Activated naive CD4-positive, alpha-beta T cell treated with anti-CD3 and anti-CD28 coated beads, Interleukin-2, amount 10 ng/mL, durations not matched to agents 7 days and 5 days (primary cell): ENCODE measurements at regions not wholly inside any gene's neighbourhood (a gene's known extent, or its start where the extent isn't known, plus 50 kb on each side); places are given as distances from the start of the nearest gene placed in this dataset.

ENCODE experiments used
- CTCF ChIA-PET: fragments of 350-600 bp; sonication (Branson Sonifier 250); formaldehyde crosslinking; loops from one replicate; lab custom pipeline; 2021; ENCODE audit warnings: antibody characterized with exemption; lab: Charles Lee
- DNase-seq: peaks from one replicate; pipeline ENCODE4 v3.0.0-alpha.2; 2020
- H3K27ac Mint-ChIP-seq: one replicate; pipeline ENCODE4 v1.8.0; 2021; ENCODE audit warnings: mild to moderate bottlenecking, moderate library complexity, mixed read lengths
- H3K27me3 Mint-ChIP-seq: one replicate; pipeline ENCODE4 v1.8.0; 2021; ENCODE audit warnings: mild to moderate bottlenecking, mixed read lengths
- H3K36me3 Mint-ChIP-seq: one replicate; pipeline ENCODE4 v1.8.0; 2021; ENCODE audit warnings: mixed read lengths
- H3K4me1 Mint-ChIP-seq: one replicate; pipeline ENCODE4 v1.8.0; 2021; ENCODE audit warnings: mixed read lengths
- H3K4me3 Mint-ChIP-seq: one replicate; pipeline ENCODE4 v1.8.0; 2021; ENCODE audit warnings: mild to moderate bottlenecking, moderate library complexity, mixed read lengths
- H3K9me3 Mint-ChIP-seq: one replicate; pipeline ENCODE4 v1.8.0; 2021; ENCODE audit warnings: mixed read lengths

DNA sequence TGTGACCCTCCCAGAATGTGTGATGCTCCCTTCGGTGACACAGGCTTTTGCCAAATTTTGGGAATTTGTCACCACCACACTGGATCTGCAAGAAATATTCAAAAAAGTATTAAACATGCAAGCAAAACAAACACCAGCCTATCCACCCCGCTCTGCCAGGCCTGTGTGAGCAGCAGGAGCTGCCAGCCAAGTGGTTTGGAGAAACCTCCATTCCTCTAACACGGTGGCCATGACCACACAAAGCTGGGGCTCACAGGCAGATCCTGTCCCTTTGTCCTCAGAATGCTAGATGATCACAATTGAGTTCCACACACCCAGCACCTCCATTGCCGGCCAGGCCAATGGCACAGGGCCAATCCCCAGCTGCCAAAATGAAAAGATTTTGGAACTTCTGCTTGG lies 261.9 kb upstream of the PPP2R2D start:
- no peaks in the 10 kb centered on the region for H3K27me3 Mint-ChIP-seq
- no peaks in the 10 kb centered on the region for H3K36me3 Mint-ChIP-seq
- no peak overlapping the region for H3K4me3 Mint-ChIP-seq
- no peak overlapping the region for H3K27ac Mint-ChIP-seq
- peaks cover 6% of the 10 kb centered on the region for H3K9me3 Mint-ChIP-seq
- no peak for DNase-seq
- CTCF ChIA-PET, result no interaction called here
- no peaks in the 10 kb centered on the region for H3K4me1 Mint-ChIP-seq

DNA sequence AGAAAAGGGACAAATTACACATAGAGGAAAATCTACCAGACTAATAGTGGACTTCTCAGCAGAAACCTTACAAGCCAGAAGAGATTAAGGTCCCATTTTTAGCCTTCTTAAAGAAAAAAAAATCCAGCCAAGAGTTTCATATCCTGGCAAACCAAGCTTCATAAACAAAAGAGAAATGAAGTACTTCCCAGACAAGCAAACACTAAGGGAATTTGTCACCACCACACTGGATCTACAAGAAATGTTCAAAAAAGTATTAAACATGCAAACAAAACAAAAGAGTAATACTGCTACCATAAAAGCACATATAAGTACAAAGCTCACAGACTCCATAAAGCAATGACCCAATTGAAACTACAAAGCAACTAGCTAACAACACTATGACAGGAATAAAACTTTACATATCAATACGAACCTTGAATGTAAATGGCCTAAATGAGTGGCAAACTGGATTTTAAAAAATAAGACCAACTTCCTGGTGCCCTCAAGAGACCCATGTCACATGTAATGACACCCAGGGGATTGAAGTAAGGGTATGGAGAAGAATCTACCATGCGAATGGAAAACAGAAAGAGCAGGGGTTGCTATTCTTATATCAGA lies 260.7 kb upstream of the PPP2R2D start:
- no peak for DNase-seq
- Mint-ChIP-seq H3K4me1 (no peaks in the 10 kb centered on the region), H3K9me3 (peaks cover 9% of the 10 kb centered on the region), H3K27ac (no peak overlapping the region), H3K36me3 (no peaks in the 10 kb centered on the region), H3K4me3 (no peak overlapping the region), H3K27me3 (no peaks in the 10 kb centered on the region)
- CTCF ChIA-PET, result interaction anchor here (0.7 kb wide), 1 partner anchor 44 kb away, joined by 3 read pairs; no protein-coding TSS in a partner anchor

DNA sequence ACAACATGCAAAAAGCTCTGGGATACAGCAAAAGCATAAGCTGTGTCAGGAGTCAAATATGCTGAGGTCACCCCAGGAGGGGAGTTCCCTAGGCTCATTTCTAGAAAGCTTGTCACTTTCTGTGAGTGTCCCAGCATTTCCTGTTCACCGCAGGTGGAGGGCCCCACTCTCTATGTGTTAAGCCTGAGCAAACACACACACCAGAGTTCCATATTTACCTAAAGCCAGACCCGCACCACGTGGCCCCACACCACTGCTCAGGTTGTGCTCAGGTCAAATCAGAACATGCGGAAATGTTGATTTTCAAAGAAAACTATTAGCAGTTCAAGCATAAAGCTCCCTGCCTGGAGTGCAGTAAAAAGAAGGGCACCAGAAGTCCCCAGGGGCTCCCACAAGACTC lies 259.6 kb upstream of the PPP2R2D start:
- H3K9me3 Mint-ChIP-seq, result peaks cover 9% of the 10 kb centered on the region
- H3K36me3 Mint-ChIP-seq, result no peaks in the 10 kb centered on the region
- DNase-seq, result no peak
- H3K27ac Mint-ChIP-seq, result no peak overlapping the region
- no peaks in the 10 kb centered on the region for H3K27me3 Mint-ChIP-seq
- H3K4me3 Mint-ChIP-seq, result no peak overlapping the region
- CTCF ChIA-PET, result no interaction called here
- no peaks in the 10 kb centered on the region for H3K4me1 Mint-ChIP-seq

DNA sequence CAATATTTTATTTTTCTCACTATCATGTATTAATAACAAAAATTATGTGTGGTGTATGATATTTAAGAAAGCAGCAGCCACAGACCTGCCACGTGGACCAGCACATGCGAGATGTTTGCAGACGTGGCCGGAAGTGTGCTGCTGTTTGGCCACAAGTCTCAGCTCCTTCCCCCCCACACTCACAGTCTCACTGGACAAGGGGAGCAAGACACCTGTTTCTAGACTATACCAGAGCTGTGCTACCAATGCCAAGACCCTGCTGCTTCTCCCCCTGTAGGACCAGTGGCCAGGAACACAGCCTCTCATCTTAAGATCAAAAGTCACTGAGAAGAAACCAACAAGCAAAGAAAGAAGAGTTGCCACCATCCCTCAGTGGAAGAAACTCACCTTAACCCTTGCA lies 258.9 kb upstream of the PPP2R2D start:
- DNase-seq, result no peak
- Mint-ChIP-seq H3K27me3 (no peaks in the 10 kb centered on the region), H3K4me1 (no peaks in the 10 kb centered on the region), H3K36me3 (no peaks in the 10 kb centered on the region), H3K9me3 (peaks cover 9% of the 10 kb centered on the region), H3K4me3 (no peak overlapping the region), H3K27ac (no peak overlapping the region)
- CTCF ChIA-PET, result no interaction called here

DNA sequence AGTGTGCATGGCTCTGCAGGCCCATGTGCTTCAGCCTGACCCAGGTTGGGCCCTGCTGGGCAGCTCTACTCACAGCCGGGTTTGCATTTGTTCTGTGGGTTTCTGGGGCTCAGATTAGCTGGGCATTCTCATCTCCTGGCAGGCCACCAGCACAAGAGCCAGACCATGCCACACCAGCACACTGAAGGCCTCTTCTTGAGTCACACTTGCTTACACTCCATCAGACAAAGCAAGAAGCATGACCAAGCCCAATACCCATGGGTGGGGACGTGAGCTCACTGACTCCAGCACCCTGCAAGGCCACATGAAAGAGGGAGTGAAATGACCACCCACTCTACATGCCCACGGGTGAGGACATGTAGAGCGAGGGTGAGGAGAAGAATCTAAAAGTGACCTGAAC lies 257.8 kb upstream of the PPP2R2D start:
- no peaks in the 10 kb centered on the region for H3K4me1 Mint-ChIP-seq
- H3K9me3 Mint-ChIP-seq, result peaks cover 9% of the 10 kb centered on the region
- CTCF ChIA-PET, result no interaction called here
- H3K36me3 Mint-ChIP-seq, result no peaks in the 10 kb centered on the region
- H3K4me3 Mint-ChIP-seq, result no peak overlapping the region
- no peak for DNase-seq
- H3K27ac Mint-ChIP-seq, result no peak overlapping the region
- no peaks in the 10 kb centered on the region for H3K27me3 Mint-ChIP-seq

DNA sequence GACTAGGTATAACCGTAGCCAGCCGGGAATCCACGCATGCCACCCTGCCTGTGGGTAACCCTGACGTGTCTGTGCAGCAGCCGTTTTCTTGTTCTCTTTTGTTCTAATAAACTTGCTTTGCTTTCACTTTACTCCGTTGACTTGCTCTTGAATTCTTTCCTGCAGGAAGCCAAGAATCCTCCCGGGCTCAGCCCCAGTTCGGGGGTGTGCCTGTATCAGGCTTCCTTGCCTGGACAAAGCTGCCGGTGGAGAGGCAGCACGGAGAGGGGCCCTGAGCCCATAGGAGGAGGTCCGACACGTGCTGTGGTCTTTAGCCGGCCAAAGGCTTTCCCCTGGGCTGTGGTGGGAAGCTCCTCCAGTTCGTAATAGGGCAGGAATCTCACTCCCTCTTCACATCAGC lies 256.5 kb upstream of the PPP2R2D start:
- Mint-ChIP-seq H3K4me1 (no peaks in the 10 kb centered on the region), H3K36me3 (no peaks in the 10 kb centered on the region), H3K27me3 (no peaks in the 10 kb centered on the region), H3K27ac (no peak overlapping the region), H3K9me3 (peaks cover 9% of the 10 kb centered on the region), H3K4me3 (no peak overlapping the region)
- DNase-seq, result no peak
- CTCF ChIA-PET, result no interaction called here

DNA sequence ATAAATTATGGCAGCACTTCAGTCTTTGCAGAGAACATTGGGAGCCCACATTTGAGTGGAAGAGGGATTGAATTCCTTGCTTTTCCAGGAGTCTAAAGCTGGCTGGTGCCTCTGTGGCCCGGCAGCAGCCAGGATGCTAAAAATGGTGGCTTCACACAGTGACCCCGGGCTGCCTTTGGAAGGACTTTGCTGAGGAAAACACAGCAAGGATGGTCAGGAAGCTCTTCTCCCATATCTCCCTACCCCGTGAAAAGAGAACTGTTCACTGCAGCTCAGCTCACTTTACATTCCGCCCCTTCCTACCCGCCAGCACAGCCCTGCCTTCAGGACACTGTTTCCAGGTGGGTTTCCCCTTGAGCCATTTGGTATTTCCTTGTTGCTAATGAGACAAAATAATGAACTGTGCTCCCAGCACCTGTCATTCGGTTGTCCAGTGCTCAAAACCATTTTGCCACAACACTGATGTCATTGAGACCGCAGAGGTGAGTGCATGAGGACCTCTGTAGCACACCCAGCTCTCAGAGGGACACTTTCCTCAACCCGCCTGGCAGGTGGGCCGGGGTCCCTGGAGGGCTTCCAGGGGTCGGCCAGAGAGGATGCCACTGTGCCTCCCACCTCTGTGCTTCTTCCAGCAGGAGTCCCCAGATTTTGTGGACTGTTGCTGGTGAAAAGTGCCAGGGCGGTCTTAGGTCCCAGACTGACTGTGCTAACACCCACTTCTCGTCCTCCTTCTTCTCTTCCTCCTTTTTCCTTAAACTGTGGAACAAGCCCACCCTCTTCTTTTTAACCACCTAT lies 255.7 kb upstream of the PPP2R2D start:
- no peaks in the 10 kb centered on the region for H3K27me3 Mint-ChIP-seq
- CTCF ChIA-PET, result no interaction called here
- no peak for DNase-seq
- no peak overlapping the region for H3K4me3 Mint-ChIP-seq
- no peaks in the 10 kb centered on the region for H3K4me1 Mint-ChIP-seq
- H3K9me3 Mint-ChIP-seq, result peaks cover 5% of the 10 kb centered on the region
- H3K27ac Mint-ChIP-seq, result no peak overlapping the region
- H3K36me3 Mint-ChIP-seq, result no peaks in the 10 kb centered on the region

DNA sequence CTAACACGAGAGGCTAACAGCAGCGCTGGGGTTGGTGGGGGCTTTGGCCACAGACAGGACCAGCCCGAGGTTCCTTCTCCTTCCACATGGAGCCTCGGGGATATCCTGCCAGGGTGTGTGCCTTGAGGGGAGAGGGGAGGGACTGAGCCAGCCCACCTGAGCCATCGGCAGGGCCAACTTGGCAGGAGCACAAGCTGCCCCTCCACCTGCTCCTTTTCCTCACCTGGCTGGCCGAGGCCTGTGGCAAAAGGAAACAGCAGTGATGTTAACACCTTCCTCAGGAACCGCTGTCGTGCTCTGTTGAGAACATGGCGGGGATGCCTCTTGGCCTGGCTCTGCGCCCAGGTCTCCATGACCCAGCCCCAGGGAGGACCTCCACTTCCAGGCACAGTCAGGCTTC lies 255.1 kb upstream of the PPP2R2D start:
- DNase-seq, result no peak
- Mint-ChIP-seq H3K4me1 (no peaks in the 10 kb centered on the region), H3K36me3 (no peaks in the 10 kb centered on the region), H3K9me3 (peaks cover 2% of the 10 kb centered on the region), H3K27ac (no peak overlapping the region), H3K27me3 (no peaks in the 10 kb centered on the region), H3K4me3 (no peak overlapping the region)
- CTCF ChIA-PET, result no interaction called here

DNA sequence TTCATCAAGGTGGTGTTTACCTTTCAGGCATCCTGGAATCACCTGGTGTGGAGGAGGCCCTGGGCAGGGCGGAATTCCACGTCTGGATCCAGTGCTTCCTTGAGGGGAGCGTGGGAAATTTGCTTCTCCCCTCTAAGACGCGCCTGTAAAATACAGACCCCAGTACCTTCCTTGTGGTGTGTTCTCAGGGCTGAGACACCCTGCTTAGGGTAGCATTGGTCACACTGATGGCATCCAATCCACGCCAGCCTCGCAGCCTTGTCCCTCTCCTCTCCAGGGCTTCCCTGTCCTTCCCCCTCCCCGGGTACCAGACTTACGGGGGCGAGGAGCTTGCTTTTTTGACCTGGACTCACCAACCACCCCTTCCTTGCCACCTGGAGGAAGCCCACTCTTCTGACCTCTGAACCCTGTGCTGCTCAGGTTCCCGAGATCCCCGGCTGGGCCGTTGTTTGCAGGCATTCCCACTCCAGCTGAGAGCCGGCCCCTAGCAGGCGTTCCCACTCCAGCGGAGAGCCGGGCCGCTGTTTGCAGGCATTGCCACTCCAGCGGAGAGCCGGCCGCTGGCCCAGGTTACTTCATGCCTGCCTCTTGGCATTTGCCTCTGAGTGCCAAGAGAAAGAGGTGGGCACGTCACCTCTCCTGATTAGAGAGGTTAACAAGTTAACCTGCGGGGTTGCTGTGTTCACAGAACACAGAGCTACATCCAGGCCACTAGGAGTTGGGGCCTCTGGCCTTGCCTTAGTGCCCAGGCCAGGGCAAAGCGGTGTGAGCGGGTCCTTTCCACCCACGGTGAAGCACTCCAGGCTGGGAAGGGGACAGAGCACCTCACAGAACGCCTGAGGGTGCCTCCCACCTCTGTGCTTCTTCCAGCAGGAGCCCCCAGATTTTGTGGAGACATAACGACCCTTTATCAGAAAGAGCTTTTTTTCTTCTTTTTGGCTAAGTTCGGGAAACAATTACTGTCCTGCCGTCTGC lies 254.0 kb upstream of the PPP2R2D start:
- CTCF ChIA-PET, result no interaction called here
- Mint-ChIP-seq H3K4me1 (no peaks in the 10 kb centered on the region), H3K36me3 (no peaks in the 10 kb centered on the region), H3K27me3 (peaks cover 3% of the 10 kb centered on the region), H3K27ac (no peak overlapping the region), H3K4me3 (no peak overlapping the region), H3K9me3 (peaks cover 2% of the 10 kb centered on the region)
- no peak for DNase-seq

DNA sequence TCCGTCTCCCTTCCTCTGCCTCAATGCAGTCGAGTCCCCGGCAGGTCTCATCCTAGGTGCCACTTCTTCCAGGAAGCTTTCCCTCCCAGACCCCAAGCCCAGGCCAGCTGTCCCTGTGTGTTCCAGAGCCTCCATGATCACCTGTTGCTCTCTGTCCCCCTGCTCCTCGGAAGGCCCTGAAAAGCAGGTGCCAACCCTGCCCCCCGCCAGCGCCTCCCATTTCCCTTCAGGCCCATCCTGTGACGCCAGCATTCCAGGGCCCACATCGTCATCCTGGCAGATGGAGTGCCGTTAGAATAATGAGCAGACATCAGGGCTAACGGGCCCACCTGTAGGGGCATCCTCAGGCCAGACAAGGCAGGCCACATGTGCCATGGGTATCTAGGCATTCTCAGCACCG lies 253.0 kb upstream of the PPP2R2D start:
- Mint-ChIP-seq H3K9me3 (peaks cover 2% of the 10 kb centered on the region), H3K27me3 (peaks cover 9% of the 10 kb centered on the region), H3K27ac (no peak overlapping the region), H3K4me3 (no peak overlapping the region), H3K36me3 (no peaks in the 10 kb centered on the region), H3K4me1 (no peaks in the 10 kb centered on the region)
- no peak for DNase-seq
- CTCF ChIA-PET, result no interaction called here

DNA sequence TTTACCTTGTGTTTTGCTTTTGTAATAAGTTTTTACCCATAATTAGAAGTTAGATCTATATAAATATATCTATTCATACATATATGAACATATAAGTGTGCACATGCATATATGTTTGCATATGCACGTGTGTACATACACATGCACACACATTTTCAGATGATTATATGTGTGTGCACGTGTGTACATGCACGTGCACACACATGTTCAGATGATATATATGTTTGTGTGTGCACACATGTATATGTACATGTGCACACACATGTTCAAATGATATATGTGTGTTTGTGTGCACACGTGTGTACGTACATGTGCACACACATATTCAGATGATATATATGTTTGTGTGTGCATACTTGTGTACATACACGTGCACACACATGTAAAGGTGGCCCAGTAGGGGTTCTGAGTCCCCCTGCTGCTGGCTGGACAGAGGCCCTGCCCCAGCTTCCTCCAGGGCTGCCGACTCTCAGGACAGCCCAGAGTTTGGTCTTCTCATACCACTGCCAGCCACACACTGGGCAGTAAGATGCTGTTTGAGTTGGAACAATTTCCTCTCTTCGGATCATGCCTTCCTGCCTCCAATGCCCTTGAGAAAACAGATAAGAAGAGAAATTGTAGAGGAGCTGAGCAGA lies 252.3 kb upstream of the PPP2R2D start:
- Mint-ChIP-seq H3K27me3 (peaks cover 14% of the 10 kb centered on the region), H3K36me3 (no peaks in the 10 kb centered on the region)
- CTCF ChIA-PET, result no interaction called here

DNA sequence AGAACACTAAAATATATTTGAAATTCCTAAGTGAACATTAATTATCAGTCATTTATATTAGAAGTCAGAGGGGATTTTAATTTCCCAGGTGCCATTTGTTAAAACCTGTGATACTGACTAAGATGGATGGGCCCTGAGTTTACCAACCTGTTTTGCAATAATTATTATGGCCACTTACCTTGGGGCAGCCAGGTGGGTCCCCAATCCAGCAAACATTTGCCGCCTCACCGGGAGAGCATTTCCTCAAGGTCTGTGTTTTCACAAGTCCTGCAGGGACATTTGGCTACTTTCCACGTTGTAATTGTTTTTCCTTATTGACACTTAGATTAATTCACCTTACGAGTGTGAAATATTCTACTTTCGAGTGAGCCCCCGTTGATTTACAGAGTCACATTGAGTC lies 251.2 kb upstream of the PPP2R2D start:
- no peak overlapping the region for H3K4me3 Mint-ChIP-seq
- H3K27ac Mint-ChIP-seq, result no peak overlapping the region
- CTCF ChIA-PET, result no interaction called here
- H3K9me3 Mint-ChIP-seq, result peaks cover 3% of the 10 kb centered on the region
- no peak for DNase-seq
- H3K4me1 Mint-ChIP-seq, result no peaks in the 10 kb centered on the region
- peaks cover 14% of the 10 kb centered on the region for H3K27me3 Mint-ChIP-seq
- H3K36me3 Mint-ChIP-seq, result no peaks in the 10 kb centered on the region

More for the DNA sequence above, 252.3 kb upstream of the PPP2R2D start:
- no peak for DNase-seq
- H3K4me3 Mint-ChIP-seq, result no peak overlapping the region
- H3K9me3 Mint-ChIP-seq, result peaks cover 2% of the 10 kb centered on the region
- H3K4me1 Mint-ChIP-seq, result no peaks in the 10 kb centered on the region
- H3K27ac Mint-ChIP-seq, result no peak overlapping the region

DNA sequence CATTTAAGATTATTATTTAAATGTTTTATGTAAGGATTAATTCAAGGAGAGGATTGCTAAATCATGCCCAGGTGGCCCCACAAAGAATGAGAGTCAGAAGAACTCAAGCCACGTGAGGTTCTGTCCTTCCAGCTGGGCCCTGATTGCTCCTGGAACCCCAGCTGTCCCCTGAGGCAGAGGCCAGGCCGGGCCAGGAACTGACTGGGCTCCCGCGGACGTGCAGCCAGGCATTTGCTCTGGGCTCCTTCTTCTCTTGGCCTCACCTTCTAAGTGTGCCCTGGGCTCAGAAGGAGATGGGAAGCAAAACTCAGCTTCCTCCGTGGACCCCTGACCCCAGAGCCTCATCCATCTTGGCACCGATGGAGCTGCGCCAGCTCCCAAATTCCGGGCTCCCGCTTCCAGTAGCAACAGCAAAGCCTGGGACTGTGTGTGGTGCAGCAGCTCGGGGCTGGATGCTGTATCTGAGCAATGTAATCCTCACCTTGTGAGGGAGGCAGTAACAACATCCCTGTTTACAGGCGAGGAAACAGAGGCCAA lies 250.6 kb upstream of the PPP2R2D start:
- Mint-ChIP-seq H3K4me3 (no peak overlapping the region), H3K27ac (no peak overlapping the region), H3K36me3 (no peaks in the 10 kb centered on the region), H3K27me3 (peaks cover 14% of the 10 kb centered on the region), H3K9me3 (peaks cover 3% of the 10 kb centered on the region), H3K4me1 (no peaks in the 10 kb centered on the region)
- CTCF ChIA-PET, result no interaction called here
- DNase-seq, result no peak
